CD8-positive, alpha-beta memory T cell (primary cell): ENCODE measurements at regions not wholly inside any gene's neighbourhood (a gene's known extent, or its start where the extent isn't known, plus 50 kb on each side); places are given as distances from the start of the nearest gene placed in this dataset.

Experiments
- CTCF ChIA-PET: fragments of 350-600 bp; sonication (Branson Sonifier 250); formaldehyde crosslinking; loops from one replicate; lab custom pipeline; 2021; ENCODE audit warnings: antibody characterized with exemption; lab: Charles Lee
- POLR2A ChIA-PET: fragments of 350-600 bp; sonication (Branson Sonifier 250); formaldehyde crosslinking; loops from one replicate; lab custom pipeline; 2021; ENCODE audit warnings: antibody characterized with exemption; lab: Charles Lee
- DNase-seq, 5 donors: peaks; one replicate each; pipeline versions ENCODE4 v3.0.0 to v3.0.0-alpha.2; 2020 to 2022; ENCODE audit warnings: mixed read lengths in 1 of 5
- H3K27ac ChIP-seq: one replicate; pipeline ENCODE4 v1.7.0; 2013; ENCODE audit warnings: low read depth, mild to moderate bottlenecking, low read length, moderate library complexity
- H3K27me3 ChIP-seq: 2 replicates; pipeline ENCODE4 v1.7.0; 2013; ENCODE audit warnings: low read length, mild to moderate bottlenecking; ENCODE audit not compliant: insufficient read depth, poor library complexity, severe bottlenecking
- H3K36me3 ChIP-seq: 2 replicates; pipeline ENCODE4 v1.7.0; 2013; ENCODE audit warnings: mild to moderate bottlenecking, low read length, moderate library complexity; ENCODE audit not compliant: insufficient read depth
- H3K4me1 ChIP-seq: 2 replicates; pipeline ENCODE4 v1.7.0; 2013; ENCODE audit warnings: mild to moderate bottlenecking, low read length, moderate library complexity; ENCODE audit not compliant: insufficient read depth
- H3K4me3 ChIP-seq: 2 replicates; pipeline ENCODE4 v1.7.0; 2013; ENCODE audit warnings: mild to moderate bottlenecking, low read length
- H3K9me3 ChIP-seq: 2 replicates; pipeline ENCODE4 v1.7.0; 2013; ENCODE audit warnings: mild to moderate bottlenecking, low read length
- H3K27ac Mint-ChIP-seq, 8 donors: one replicate each; pipeline ENCODE4 v1.8.0; 2020 to 2021; ENCODE audit warnings: mixed read lengths in 8 of 8, mild to moderate bottlenecking in 6 of 8, inconsistent platforms in 3 of 8, moderate library complexity in 3 of 8
- H3K27me3 Mint-ChIP-seq, 2 donors: one replicate each; pipeline ENCODE4 v1.8.0; 2020 to 2021; ENCODE audit warnings: mixed read lengths in 2 of 2, mild to moderate bottlenecking in 1 of 2, moderate library complexity in 1 of 2
- H3K36me3 Mint-ChIP-seq, 3 donors: one replicate each; pipeline ENCODE4 v1.8.0; 2020 to 2021; ENCODE audit warnings: mixed read lengths in 3 of 3, inconsistent platforms in 1 of 3, mild to moderate bottlenecking in 1 of 3
- H3K4me1 Mint-ChIP-seq, 3 donors: one replicate each; pipeline ENCODE4 v1.8.0; 2020 to 2021; ENCODE audit warnings: mixed read lengths in 3 of 3, inconsistent platforms in 1 of 3, mild to moderate bottlenecking in 1 of 3
- H3K4me3 Mint-ChIP-seq, 7 donors: one replicate each; pipeline ENCODE4 v1.8.0; 2020 to 2021; ENCODE audit warnings: mixed read lengths in 7 of 7, mild to moderate bottlenecking in 6 of 7, moderate library complexity in 4 of 7, inconsistent platforms in 2 of 7
- H3K9me3 Mint-ChIP-seq, 5 donors: one replicate each; pipeline ENCODE4 v1.8.0; 2020 to 2022; ENCODE audit warnings: mixed read lengths in 5 of 5, mild to moderate bottlenecking in 3 of 5, moderate library complexity in 2 of 5, inconsistent platforms in 1 of 5

DNA sequence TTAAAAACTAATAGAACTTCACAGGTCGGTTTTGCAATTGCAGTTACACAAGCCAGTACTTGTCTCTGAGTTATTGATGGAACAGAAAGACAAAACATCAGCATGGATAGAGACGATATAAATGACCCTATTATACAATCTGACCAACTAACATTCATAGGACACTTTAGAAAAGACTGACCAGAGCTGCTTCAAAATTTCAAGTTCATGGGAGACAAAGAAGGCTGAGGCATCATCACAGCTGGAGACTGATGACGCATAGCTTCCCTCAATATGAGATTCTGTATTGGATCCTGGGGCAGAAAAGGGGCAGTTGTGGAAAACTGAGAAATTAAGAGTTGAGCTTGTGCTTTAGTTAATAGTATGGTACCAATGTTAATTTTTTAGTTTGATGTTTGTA is 174.0 kb downstream of the THBS2 start:
- H3K36me3 Mint-ChIP-seq, result no peaks in the 10 kb centered on the region
- ChIA-PET CTCF (no interaction called here), POLR2A (no interaction called here)
- Histone ChIP-seq H3K27ac (no peak overlapping the region), H3K27me3 (no peaks in the 10 kb centered on the region), H3K9me3 (no peaks in the 10 kb centered on the region), H3K4me3 (no peak overlapping the region), H3K36me3 (no peaks in the 10 kb centered on the region), H3K4me1 (no peaks in the 10 kb centered on the region)
- no peaks in the 10 kb centered on the region for H3K4me1 Mint-ChIP-seq
- no peak for DNase-seq
- peaks cover 1 to 20% of the 10 kb centered on the region in 2 donors for H3K27me3 Mint-ChIP-seq
- no peaks in the 10 kb centered on the region for H3K9me3 Mint-ChIP-seq
- H3K4me3 Mint-ChIP-seq, result no peak overlapping the region
- no peak overlapping the region for H3K27ac Mint-ChIP-seq

DNA sequence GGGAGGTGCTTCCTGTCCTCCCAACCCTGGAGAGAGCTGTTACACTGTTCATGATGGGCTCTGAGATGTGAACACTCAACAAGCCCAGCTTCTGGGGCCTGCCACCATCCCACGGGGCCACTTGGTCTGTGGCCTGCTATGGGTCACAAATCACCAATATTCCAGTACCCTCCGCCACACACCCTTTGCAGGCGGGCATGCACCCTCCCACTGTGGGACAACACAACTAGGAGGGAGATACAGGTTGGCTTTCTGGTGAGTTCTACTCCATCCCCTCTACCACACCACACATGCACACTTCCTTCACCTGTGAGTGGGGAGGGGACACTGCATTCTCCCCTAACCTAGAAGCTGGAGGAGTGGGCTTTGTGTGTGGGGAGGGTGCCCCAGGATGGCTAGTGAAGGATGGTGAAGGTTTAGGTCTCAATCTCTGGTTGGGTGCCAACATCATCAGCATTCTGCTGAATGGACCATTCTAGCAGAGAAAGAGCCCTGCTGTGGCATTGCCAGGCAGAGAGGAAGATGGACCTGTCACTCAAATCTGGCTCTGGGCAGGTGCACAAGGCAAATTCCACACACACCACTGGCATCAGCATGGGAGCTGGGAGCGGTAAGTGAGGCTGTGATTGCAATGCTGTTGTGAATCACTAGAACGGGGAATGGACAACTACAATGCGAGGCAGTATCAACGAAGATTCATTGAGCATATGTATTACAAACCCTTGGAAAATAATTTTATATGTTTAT is 175.1 kb downstream of the THBS2 start:
- Mint-ChIP-seq H3K36me3 (no peaks in the 10 kb centered on the region), H3K27me3 (peaks cover 1 to 26% of the 10 kb centered on the region in 2 donors), H3K27ac (no peak overlapping the region), H3K4me1 (no peaks in the 10 kb centered on the region), H3K4me3 (no peak overlapping the region), H3K9me3 (no peaks in the 10 kb centered on the region)
- ChIA-PET POLR2A (no interaction called here), CTCF (no interaction called here)
- no peaks in the 10 kb centered on the region for H3K36me3 ChIP-seq
- no peak for DNase-seq
- H3K27me3 ChIP-seq, result no peaks in the 10 kb centered on the region
- H3K4me3 ChIP-seq, result no peak overlapping the region
- H3K9me3 ChIP-seq, result no peaks in the 10 kb centered on the region
- H3K27ac ChIP-seq, result no peak overlapping the region
- no peaks in the 10 kb centered on the region for H3K4me1 ChIP-seq

GRCh38 chr6:169075915-169076654 is 177.6 kb downstream of the THBS2 start:
- H3K36me3 ChIP-seq, result no peaks in the 10 kb centered on the region
- H3K9me3 ChIP-seq, result no peaks in the 10 kb centered on the region
- Mint-ChIP-seq H3K27ac (no peak overlapping the region), H3K27me3 (peaks cover 1 to 29% of the 10 kb centered on the region in 2 donors), H3K4me3 (no peak overlapping the region), H3K4me1 (no peaks in the 10 kb centered on the region), H3K9me3 (no peaks in the 10 kb centered on the region), H3K36me3 (no peaks in the 10 kb centered on the region)
- no peak overlapping the region for H3K27ac ChIP-seq
- POLR2A ChIA-PET, result no interaction called here
- CTCF ChIA-PET, result no interaction called here
- no peak overlapping the region for H3K4me3 ChIP-seq
- no peak for DNase-seq
- no peaks in the 10 kb centered on the region for H3K27me3 ChIP-seq
- no peaks in the 10 kb centered on the region for H3K4me1 ChIP-seq

GRCh38 chr6:169075211-169075914 is 178.3 kb downstream of the THBS2 start:
- no peak overlapping the region for H3K27ac Mint-ChIP-seq
- no peaks in the 10 kb centered on the region for H3K36me3 ChIP-seq
- no peaks in the 10 kb centered on the region for H3K36me3 Mint-ChIP-seq
- no peak overlapping the region for H3K27ac ChIP-seq
- H3K27me3 Mint-ChIP-seq, result peaks cover 1 to 29% of the 10 kb centered on the region in 2 donors
- H3K4me1 ChIP-seq, result no peaks in the 10 kb centered on the region
- H3K9me3 ChIP-seq, result no peaks in the 10 kb centered on the region
- CTCF ChIA-PET, result no interaction called here
- H3K9me3 Mint-ChIP-seq, result no peaks in the 10 kb centered on the region
- no peak overlapping the region for H3K4me3 ChIP-seq
- no peaks in the 10 kb centered on the region for H3K27me3 ChIP-seq
- no peaks in the 10 kb centered on the region for H3K4me1 Mint-ChIP-seq
- DNase-seq, result no peak
- POLR2A ChIA-PET, result no interaction called here
- H3K4me3 Mint-ChIP-seq, result no peak overlapping the region

GRCh38 chr6:169074526-169074925 is 179.1 kb downstream of the THBS2 start:
- DNase-seq, result no peak
- no peaks in the 10 kb centered on the region for H3K4me1 Mint-ChIP-seq
- CTCF ChIA-PET, result no interaction called here
- Histone ChIP-seq H3K36me3 (no peaks in the 10 kb centered on the region), H3K4me1 (no peaks in the 10 kb centered on the region), H3K27ac (no peak overlapping the region), H3K4me3 (no peak overlapping the region), H3K27me3 (no peaks in the 10 kb centered on the region), H3K9me3 (no peaks in the 10 kb centered on the region)
- H3K27ac Mint-ChIP-seq, result no peak overlapping the region
- no peaks in the 10 kb centered on the region for H3K9me3 Mint-ChIP-seq
- POLR2A ChIA-PET, result no interaction called here
- no peaks in the 10 kb centered on the region for H3K36me3 Mint-ChIP-seq
- peaks cover 1 to 29% of the 10 kb centered on the region in 2 donors for H3K27me3 Mint-ChIP-seq
- no peak overlapping the region for H3K4me3 Mint-ChIP-seq

GRCh38 chr6:169073311-169073710 is 180.3 kb downstream of the THBS2 start:
- no peaks in the 10 kb centered on the region for H3K36me3 Mint-ChIP-seq

GRCh38 chr6:169072127-169073042 is 181.3 kb downstream of the THBS2 start:
- no peaks in the 10 kb centered on the region for H3K4me1 Mint-ChIP-seq
- Histone ChIP-seq H3K36me3 (no peaks in the 10 kb centered on the region), H3K4me3 (no peak overlapping the region), H3K27ac (no peak overlapping the region), H3K4me1 (no peaks in the 10 kb centered on the region), H3K27me3 (no peaks in the 10 kb centered on the region), H3K9me3 (no peaks in the 10 kb centered on the region)
- H3K27me3 Mint-ChIP-seq, result peaks cover 1 to 27% of the 10 kb centered on the region in 2 donors
- CTCF ChIA-PET, result no interaction called here
- no peak for DNase-seq
- H3K9me3 Mint-ChIP-seq, result no peaks in the 10 kb centered on the region
- H3K27ac Mint-ChIP-seq, result no peak overlapping the region
- POLR2A ChIA-PET, result no interaction called here
- H3K36me3 Mint-ChIP-seq, result no peaks in the 10 kb centered on the region
- H3K4me3 Mint-ChIP-seq, result no peak overlapping the region

More at GRCh38 chr6:169073311-169073710, 180.3 kb downstream of the THBS2 start:
- ChIA-PET CTCF (no interaction called here), POLR2A (no interaction called here)
- no peaks in the 10 kb centered on the region for H3K4me1 ChIP-seq
- H3K36me3 ChIP-seq, result no peaks in the 10 kb centered on the region
- DNase-seq, result no peak
- H3K9me3 ChIP-seq, result no peaks in the 10 kb centered on the region
- Mint-ChIP-seq H3K27ac (no peak overlapping the region), H3K4me1 (no peaks in the 10 kb centered on the region), H3K9me3 (no peaks in the 10 kb centered on the region), H3K27me3 (peaks cover 1 to 29% of the 10 kb centered on the region in 2 donors), H3K4me3 (no peak overlapping the region)
- no peaks in the 10 kb centered on the region for H3K27me3 ChIP-seq
- H3K4me3 ChIP-seq, result no peak overlapping the region
- H3K27ac ChIP-seq, result no peak overlapping the region
